Activated naive CD4-positive, alpha-beta T cell treated with anti-CD3 and anti-CD28 coated beads for 36 hours (primary cell): ENCODE measurements at regions not wholly inside any gene's neighbourhood (a gene's known extent, or its start where the extent isn't known, plus 50 kb on each side); places are given as distances from the start of the nearest gene placed in this dataset.
A peak's percentile ranks its signal among the peaks of the same experiment; 100 is the strongest.

Experiments
- CTCF ChIA-PET: fragments of 350-600 bp; sonication (Branson Sonifier 250); formaldehyde crosslinking; loops from one replicate; lab custom pipeline; 2021; ENCODE audit warnings: antibody characterized with exemption; lab: Charles Lee
- DNase-seq: peaks from one replicate; pipeline ENCODE4 v3.0.0-alpha.2; 2020
- H3K27ac Mint-ChIP-seq: one replicate; pipeline ENCODE4 v1.8.0; 2021; ENCODE audit warnings: mild to moderate bottlenecking, mixed read lengths
- H3K27me3 Mint-ChIP-seq: one replicate; pipeline ENCODE4 v1.8.0; 2021; ENCODE audit warnings: low read depth, mixed read lengths
- H3K36me3 Mint-ChIP-seq: one replicate; pipeline ENCODE4 v1.8.0; 2021; ENCODE audit warnings: low read depth, mixed read lengths
- H3K4me1 Mint-ChIP-seq: one replicate; pipeline ENCODE4 v1.8.0; 2021; ENCODE audit warnings: low read depth, mixed read lengths
- H3K4me3 Mint-ChIP-seq: one replicate; pipeline ENCODE4 v1.8.0; 2021; ENCODE audit warnings: mild to moderate bottlenecking, moderate library complexity, mixed read lengths
- H3K9me3 Mint-ChIP-seq: one replicate; pipeline ENCODE4 v1.8.0; 2021; ENCODE audit warnings: mixed read lengths
- intact Hi-C: fragments of 100-400 bp; cut with micrococcal nuclease; formaldehyde crosslinking; loops from one replicate; pipeline ENCODE4 v1.15.1; 2023

DNA sequence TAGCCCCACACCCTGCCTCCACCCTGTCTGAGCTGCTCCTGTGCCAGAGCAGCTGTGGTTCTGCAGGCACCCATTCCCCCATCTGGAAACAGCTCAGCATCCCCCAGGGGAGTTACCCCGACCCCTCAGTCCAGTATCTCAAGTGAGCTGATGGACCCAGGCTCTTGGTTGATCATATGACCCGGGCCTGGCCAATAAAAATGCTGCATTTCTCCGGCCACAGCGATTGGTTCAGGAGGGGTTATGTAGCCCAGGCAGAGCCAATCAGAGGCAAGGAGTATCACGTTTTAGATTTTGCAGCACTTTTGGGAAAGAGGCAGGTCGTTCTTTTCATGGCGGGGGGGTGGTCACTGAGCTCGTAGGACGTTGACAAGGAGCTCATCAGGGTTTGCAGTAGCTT is 120.8 kb downstream of the TPRA1 start:
- Mint-ChIP-seq H3K27me3 (peaks cover 8% of the 10 kb centered on the region), H3K4me1 (no peaks in the 10 kb centered on the region), H3K36me3 (no peaks in the 10 kb centered on the region), H3K4me3 (no peak overlapping the region), H3K9me3 (no peaks in the 10 kb centered on the region), H3K27ac (no peak overlapping the region)
- no peak for DNase-seq
- CTCF ChIA-PET = interaction anchor here (0.6 to 1.7 kb wide), 2 partner anchors 27 to 826 kb away, joined by 3 to 4 read pairs; no protein-coding TSS in a partner anchor
- intact Hi-C loops = no loop called here

DNA sequence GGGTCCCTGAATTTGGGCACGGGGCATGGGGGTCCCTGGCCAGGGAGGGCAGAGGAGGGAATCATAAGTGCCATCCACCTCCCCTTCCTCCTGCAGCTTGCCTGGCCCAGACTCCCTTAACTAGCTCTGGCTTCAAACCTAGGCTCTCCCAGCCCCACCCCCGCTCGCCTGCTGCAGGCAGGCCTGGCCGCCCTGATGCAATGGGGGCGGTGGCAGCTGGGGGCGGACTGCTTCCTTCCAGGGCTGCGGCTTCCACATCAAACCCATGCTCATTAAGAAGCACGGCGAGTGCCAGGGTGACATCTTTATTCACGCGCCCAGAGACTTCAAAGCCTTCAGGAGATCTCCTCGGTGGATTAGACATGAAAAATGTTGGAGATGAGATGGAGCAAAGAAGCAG is 123.1 kb downstream of the TPRA1 start:
- no peaks in the 10 kb centered on the region for H3K36me3 Mint-ChIP-seq
- H3K4me3 Mint-ChIP-seq = no peak overlapping the region
- no peaks in the 10 kb centered on the region for H3K4me1 Mint-ChIP-seq
- intact Hi-C loops = no loop called here
- DNase-seq = no peak
- H3K27ac Mint-ChIP-seq = no peak overlapping the region
- CTCF ChIA-PET = no interaction called here
- H3K27me3 Mint-ChIP-seq = peaks cover 6% of the 10 kb centered on the region
- no peaks in the 10 kb centered on the region for H3K9me3 Mint-ChIP-seq

DNA sequence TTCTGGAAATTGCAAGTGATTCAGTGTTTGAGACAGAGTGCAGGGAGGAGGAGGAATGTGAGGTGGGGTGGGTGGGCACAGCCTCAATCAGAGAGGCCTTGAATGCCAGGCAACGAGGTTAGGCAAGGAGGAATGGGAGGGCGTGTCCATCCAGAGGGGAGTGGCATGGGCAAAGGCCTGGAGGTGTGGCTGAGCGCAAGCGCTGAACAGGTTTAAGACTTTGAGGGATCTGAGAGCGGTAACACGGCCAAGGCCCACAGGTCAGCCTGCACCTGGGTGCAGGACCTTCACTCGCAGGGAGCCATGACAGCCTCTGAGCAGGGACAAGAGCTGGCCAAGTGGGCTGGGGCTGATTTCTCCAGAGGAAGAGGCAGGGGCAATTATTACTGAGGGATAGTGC is 125.9 kb downstream of the TPRA1 start:
- DNase-seq = no peak
- peaks cover 9% of the 10 kb centered on the region for H3K27me3 Mint-ChIP-seq
- CTCF ChIA-PET = no interaction called here
- no peaks in the 10 kb centered on the region for H3K36me3 Mint-ChIP-seq
- H3K9me3 Mint-ChIP-seq = no peaks in the 10 kb centered on the region
- no peaks in the 10 kb centered on the region for H3K4me1 Mint-ChIP-seq
- H3K27ac Mint-ChIP-seq = no peak overlapping the region
- intact Hi-C loops = no loop called here
- H3K4me3 Mint-ChIP-seq = no peak overlapping the region

DNA sequence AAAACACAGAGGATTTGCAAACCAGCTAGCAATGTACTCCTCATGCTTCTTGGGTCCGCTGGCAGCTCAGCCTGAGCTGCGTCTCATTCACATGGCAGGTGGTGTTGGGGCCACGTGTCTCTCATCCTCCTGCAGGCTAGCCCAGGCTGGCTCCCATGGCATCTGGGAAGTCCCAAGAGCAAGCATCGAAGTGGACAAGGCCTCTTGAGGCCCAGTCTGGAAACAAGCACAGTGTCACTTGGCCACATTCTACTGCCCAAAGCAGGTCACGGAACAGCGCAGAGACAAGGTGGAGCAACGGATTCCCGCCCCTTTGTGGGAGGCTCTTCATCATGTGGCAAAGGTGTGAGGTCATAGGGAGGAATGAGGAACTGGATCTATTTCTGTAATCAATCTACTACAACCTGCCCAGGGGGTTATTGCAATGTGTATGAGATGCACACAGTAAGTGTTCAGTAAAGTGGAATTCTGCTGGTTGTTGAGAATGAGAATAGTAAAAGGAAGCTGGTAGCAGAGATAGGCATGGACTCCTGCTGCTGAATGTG is 128.3 kb downstream of the TPRA1 start:
- no peak overlapping the region for H3K27ac Mint-ChIP-seq
- no peaks in the 10 kb centered on the region for H3K9me3 Mint-ChIP-seq
- H3K27me3 Mint-ChIP-seq = peaks cover 25% of the 10 kb centered on the region
- peaks cover under 1% of the 10 kb centered on the region for H3K4me1 Mint-ChIP-seq
- no peak overlapping the region for H3K4me3 Mint-ChIP-seq
- intact Hi-C loops = no loop called here
- CTCF ChIA-PET = no interaction called here
- no peak for DNase-seq
- no peaks in the 10 kb centered on the region for H3K36me3 Mint-ChIP-seq

DNA sequence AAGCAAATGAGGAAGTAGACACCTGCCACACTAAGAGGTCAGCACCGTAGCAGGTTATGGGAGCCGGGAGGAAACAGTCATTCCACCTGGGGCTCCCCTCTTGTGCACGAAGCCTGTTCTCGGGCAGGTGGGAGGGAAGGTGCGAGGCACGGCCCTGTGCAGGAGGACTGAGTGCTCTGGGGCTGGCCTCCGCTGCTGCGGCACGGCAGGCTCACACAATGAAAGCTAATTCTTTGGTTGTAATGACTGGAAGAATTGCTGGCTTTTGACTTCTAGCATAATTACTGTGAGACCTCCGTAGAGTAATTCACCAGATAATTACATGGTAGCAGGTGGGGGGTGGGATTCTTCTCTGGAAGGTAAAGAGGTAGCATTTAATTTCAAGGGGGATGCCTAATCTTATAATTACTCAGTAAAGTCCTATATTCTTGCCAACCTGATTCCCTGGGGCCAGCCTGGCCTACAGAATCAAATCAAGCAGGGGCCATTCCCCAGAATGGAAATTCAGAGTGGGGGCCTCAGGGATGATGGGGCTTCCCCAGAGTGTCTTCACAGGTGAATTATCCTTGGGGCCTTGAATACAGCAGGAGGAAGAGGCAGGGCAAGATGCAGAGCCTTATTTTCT is 129.1 kb downstream of the TPRA1 start:
- Mint-ChIP-seq H3K4me1 (peaks cover 6% of the 10 kb centered on the region), H3K9me3 (no peaks in the 10 kb centered on the region), H3K27ac (no peak overlapping the region), H3K4me3 (no peak overlapping the region), H3K27me3 (peaks cover 29% of the 10 kb centered on the region), H3K36me3 (no peaks in the 10 kb centered on the region)
- intact Hi-C loops = no loop called here
- CTCF ChIA-PET = no interaction called here
- DNase-seq = no peak

DNA sequence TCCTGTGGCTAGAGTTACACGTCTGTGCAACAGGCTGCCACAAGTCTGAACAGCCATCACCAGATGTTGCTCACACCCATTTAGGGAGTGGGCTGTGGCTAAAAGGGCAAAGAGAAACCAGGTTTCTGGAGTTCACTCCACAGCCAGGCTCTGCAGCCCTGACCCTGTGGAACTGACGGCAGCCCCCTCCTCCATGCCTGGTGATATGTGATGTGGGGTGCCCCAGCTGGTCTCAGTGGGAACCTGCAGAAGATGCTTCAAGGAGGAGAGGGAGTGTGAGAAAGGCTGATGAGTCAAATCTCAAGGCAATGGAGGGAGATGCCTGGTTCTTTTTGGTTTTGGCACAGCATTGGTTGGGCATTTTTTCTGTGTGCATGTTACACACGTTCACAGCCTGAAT is 130.6 kb downstream of the TPRA1 start:
- Mint-ChIP-seq H3K4me1 (peaks cover 16% of the 10 kb centered on the region), H3K27ac (no peak overlapping the region), H3K36me3 (no peaks in the 10 kb centered on the region), H3K27me3 (peaks cover 40% of the 10 kb centered on the region), H3K4me3 (no peak overlapping the region), H3K9me3 (no peaks in the 10 kb centered on the region)
- CTCF ChIA-PET = no interaction called here
- DNase-seq = no peak
- intact Hi-C loops = no loop called here

DNA sequence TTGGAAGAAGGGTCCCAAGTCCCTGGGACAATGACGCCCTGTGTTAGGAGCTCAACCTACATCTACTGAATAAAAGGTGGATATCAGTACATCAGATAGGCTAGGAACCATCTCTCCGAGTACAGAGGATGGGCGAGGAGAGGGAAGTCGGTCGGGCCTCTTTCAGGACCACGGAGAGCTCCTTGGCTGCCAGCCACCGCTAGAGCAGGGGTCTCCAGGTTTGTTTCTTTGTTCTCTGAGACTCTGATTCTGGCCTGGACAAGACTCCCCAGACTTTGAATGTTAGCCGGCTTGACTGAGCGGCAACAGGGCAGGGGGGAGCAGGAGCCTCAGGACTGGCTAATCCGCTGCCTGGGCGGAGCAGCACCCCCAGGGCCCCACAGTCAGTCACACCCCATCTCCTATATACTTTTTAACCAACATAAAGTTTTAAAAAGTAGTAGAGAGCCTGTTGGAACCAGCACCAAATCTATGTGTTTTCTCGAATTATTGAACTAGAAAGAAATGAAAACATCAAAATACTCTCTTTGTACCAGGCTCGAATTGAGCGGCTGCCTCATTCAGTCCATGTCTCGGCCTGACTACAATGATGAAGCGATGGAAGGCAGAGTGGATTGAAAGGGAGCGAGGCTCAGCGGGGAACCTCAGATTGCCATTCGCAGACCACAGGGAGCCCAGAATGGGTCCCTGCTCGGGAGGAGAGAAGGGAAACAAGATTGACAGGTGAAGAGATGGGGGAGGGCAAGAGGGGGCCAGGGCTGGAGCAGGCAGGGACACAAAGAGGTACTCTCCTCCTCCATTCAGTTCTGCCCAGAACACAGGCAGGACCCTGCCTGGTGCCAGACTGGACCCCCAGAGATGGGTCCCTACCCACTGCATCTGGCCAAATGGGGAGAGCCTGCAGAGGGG is 131.6 kb downstream of the TPRA1 start:
- Mint-ChIP-seq H3K27ac (no peak overlapping the region), H3K4me3 (no peak overlapping the region), H3K9me3 (no peaks in the 10 kb centered on the region), H3K27me3 (peaks cover 47% of the 10 kb centered on the region), H3K36me3 (no peaks in the 10 kb centered on the region), H3K4me1 (peaks cover 16% of the 10 kb centered on the region)
- CTCF ChIA-PET = no interaction called here
- intact Hi-C loops = no loop called here
- DNase-seq = peak; percentile 50

DNA sequence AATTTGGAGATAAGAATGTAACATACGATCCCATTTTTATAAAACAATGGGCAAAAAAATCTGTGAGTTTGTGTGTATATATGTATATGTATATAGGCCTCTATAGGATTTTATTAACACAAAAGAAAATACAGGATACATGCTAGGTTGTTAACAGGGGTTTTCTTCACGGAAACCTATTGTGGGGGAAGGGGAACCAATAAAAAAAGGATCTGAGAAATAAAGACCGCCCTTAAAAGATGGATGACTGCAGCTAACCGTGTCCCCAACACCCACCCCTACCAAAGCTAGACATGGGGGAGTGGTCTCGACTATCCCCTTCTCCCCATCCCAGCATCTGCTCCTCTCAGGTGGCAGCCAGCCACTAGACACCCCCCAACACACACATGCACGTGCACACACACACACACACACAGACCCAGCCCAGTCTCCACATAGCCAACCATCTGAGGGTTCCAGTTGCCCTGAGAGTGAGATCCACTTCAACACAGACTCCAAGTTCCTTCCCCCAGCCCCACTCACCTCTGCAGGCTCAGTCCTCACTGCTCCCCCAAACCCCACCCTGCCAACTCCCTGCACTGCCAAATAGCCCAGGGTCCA is 132.9 kb downstream of the TPRA1 start:
- Mint-ChIP-seq H3K4me1 (peaks cover 16% of the 10 kb centered on the region), H3K27me3 (peaks cover 53% of the 10 kb centered on the region), H3K4me3 (no peak overlapping the region), H3K27ac (no peak overlapping the region), H3K9me3 (no peaks in the 10 kb centered on the region), H3K36me3 (no peaks in the 10 kb centered on the region)
- CTCF ChIA-PET = interaction anchor here (0.9 to 1.1 kb wide), 2 partner anchors 16 to 90 kb away, joined by 3 read pairs; no protein-coding TSS in a partner anchor
- no peak for DNase-seq
- intact Hi-C loops = no loop called here

DNA sequence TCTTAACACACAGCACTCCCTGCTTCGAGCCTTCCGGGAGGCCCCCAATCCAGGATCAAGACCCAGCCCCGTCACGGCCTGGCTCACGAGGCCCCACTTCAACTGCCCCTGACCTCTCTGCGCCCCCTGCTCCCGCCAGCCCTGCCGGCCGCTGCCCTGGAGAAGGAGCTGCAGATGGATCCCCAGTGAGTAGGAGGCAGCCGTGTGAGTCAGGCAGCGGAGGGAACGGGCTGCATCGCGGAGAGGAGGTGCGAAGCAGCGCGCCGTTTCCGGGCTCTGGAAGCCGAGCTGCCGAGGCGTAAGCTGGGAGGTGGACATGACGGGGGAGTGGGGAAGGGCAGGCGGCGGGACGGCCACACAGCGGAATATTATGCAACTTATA is 133.4 kb downstream of the TPRA1 start:
- intact Hi-C loops = no loop called here
- H3K27me3 Mint-ChIP-seq = peaks cover 53% of the 10 kb centered on the region
- H3K9me3 Mint-ChIP-seq = no peaks in the 10 kb centered on the region
- peak; percentile 49 for DNase-seq
- no peaks in the 10 kb centered on the region for H3K36me3 Mint-ChIP-seq
- CTCF ChIA-PET = interaction anchor here (1.1 to 1.3 kb wide), 2 partner anchors 16 to 89 kb away, joined by 3 read pairs; no protein-coding TSS in a partner anchor
- H3K27ac Mint-ChIP-seq = no peak overlapping the region
- peaks cover 16% of the 10 kb centered on the region for H3K4me1 Mint-ChIP-seq
- H3K4me3 Mint-ChIP-seq = no peak overlapping the region

DNA sequence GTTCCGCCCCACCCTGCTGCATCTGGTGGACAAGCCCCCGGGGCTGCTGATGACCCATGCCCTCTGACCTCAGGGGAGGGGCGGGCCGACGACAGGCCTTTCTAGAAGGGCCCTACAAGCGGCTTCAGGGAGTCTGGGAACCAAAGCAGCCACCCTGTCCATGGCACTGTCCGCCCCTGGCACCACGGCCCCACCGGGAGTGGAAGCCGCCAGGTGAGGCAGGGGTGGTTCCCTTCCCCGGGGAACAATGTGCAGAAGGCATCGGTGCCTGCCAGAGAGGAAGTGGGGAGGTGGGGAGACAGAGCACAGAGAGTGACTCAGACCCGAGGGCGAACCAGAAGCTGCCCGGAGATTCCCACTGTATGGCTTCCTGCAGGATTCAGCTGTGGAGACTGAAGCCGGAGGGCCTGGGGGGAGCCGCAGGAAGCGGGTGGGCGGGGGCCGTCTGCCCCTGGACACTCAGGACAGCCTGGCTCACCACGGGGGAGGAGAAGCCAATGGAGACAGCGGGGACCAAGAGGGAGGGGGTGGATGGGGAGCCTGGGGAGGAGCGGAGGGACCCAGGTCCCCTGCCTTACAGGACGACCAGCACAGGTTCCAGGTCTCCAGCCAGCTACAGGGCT is 134.0 kb downstream of the TPRA1 start:
- no peak overlapping the region for H3K27ac Mint-ChIP-seq
- H3K4me3 Mint-ChIP-seq = no peak overlapping the region
- H3K9me3 Mint-ChIP-seq = no peaks in the 10 kb centered on the region
- CTCF ChIA-PET = interaction anchor here (1.1 to 1.3 kb wide), 2 partner anchors 17 to 89 kb away, joined by 3 read pairs; no protein-coding TSS in a partner anchor
- intact Hi-C loops = no loop called here
- H3K4me1 Mint-ChIP-seq = peaks cover 16% of the 10 kb centered on the region
- no peaks in the 10 kb centered on the region for H3K36me3 Mint-ChIP-seq
- H3K27me3 Mint-ChIP-seq = peaks cover 53% of the 10 kb centered on the region
- peak; percentile 28 for DNase-seq

DNA sequence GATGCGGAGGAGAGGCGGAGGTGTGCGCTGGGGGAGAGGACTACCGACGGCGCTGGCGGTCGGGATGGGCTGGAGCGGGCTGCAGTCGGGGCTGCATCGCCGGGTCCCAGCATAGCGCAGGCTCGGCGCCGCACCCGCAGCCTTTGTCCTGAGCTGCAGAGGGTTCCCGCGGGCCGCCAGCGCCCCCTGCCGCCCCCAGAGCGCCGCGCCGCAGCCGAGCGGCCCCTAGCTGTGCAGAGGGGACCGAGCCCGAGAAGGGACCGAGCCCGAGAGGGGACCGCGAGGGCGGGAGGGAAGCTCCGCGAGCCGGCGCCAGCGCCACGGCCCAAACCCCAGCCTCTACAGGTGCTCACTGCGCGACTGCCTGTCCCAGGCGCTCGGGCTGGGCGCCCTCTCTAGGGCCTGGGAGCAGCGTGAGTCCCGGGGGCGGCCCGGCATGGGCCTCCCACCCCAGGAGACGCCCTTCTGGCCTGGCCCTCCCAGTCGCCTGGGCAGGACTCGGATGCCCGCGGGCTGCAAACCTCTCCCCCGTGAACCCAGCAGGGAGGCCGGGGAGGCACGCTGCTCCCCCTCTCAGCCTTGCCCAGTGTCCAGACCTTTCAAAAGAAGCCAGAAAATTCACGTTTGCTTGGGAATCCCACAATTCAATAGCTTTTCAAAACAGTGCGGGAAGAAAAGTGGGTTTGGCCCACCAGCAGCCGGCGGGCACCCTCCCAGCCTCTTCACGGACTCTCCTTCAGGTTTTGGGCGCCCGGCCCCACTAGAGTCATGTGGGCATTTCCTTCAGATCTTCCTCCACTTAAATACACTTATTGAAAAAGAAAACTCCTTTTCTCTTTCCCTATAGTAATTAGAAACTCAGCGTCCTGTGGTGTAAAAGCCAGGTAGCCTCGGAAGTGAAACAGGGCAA is 134.7 kb downstream of the TPRA1 start:
- Mint-ChIP-seq H3K27me3 (peaks cover 53% of the 10 kb centered on the region), H3K9me3 (no peaks in the 10 kb centered on the region), H3K36me3 (no peaks in the 10 kb centered on the region), H3K27ac (no peak overlapping the region), H3K4me1 (peaks cover 16% of the 10 kb centered on the region), H3K4me3 (no peak overlapping the region)
- peak; percentile 67 for DNase-seq
- CTCF ChIA-PET = interaction anchor here (0.6 to 1.3 kb wide), 8 partner anchors 27 to 779 kb away, joined by 3 read pairs; no protein-coding TSS in a partner anchor
- intact Hi-C loops = loop anchor here (1.0 to 2.0 kb wide), 4 partner anchors 91 to 933 kb away; no protein-coding TSS in a partner anchor
